Activated naive CD4-positive, alpha-beta T cell treated with anti-CD3 and anti-CD28 coated beads, Interleukin-2, amount 10 ng/mL, durations not matched to agents 7 days and 5 days (primary cell): ENCODE measurements at regions not wholly inside any gene's neighbourhood (a gene's known extent, or its start where the extent isn't known, plus 50 kb on each side); places are given as distances from the start of the nearest gene placed in this dataset.
"Not testable (repeated sequence)": the region's sequence is repeated elsewhere in the genome, so short reads cannot be mapped to it uniquely, and the experiment has no call there.

Experiments used
- CTCF ChIA-PET: fragments of 350-600 bp; sonication (Branson Sonifier 250); formaldehyde crosslinking; loops from one replicate; lab custom pipeline; 2021; ENCODE audit warnings: antibody characterized with exemption; lab: Charles Lee
- DNase-seq: peaks from one replicate; pipeline ENCODE4 v3.0.0-alpha.2; 2020
- H3K27ac Mint-ChIP-seq: one replicate; pipeline ENCODE4 v1.8.0; 2021; ENCODE audit warnings: mild to moderate bottlenecking, moderate library complexity, mixed read lengths
- H3K27me3 Mint-ChIP-seq: one replicate; pipeline ENCODE4 v1.8.0; 2021; ENCODE audit warnings: mild to moderate bottlenecking, mixed read lengths
- H3K36me3 Mint-ChIP-seq: one replicate; pipeline ENCODE4 v1.8.0; 2021; ENCODE audit warnings: mixed read lengths
- H3K4me1 Mint-ChIP-seq: one replicate; pipeline ENCODE4 v1.8.0; 2021; ENCODE audit warnings: mixed read lengths
- H3K4me3 Mint-ChIP-seq: one replicate; pipeline ENCODE4 v1.8.0; 2021; ENCODE audit warnings: mild to moderate bottlenecking, moderate library complexity, mixed read lengths
- H3K9me3 Mint-ChIP-seq: one replicate; pipeline ENCODE4 v1.8.0; 2021; ENCODE audit warnings: mixed read lengths

GRCh38 chr3:150277444-150277843, 130.7 kb upstream of the TSC22D2 start:
- Mint-ChIP-seq H3K4me1 (no peaks in the 10 kb centered on the region), H3K4me3 (no peak overlapping the region), H3K36me3 (no peaks in the 10 kb centered on the region), H3K27me3 (peaks cover 15% of the 10 kb centered on the region), H3K27ac (no peak overlapping the region), H3K9me3 (no peaks in the 10 kb centered on the region)
- CTCF ChIA-PET = no interaction called here
- no peak for DNase-seq

- no peaks in the 10 kb centered on the region for H3K36me3 Mint-ChIP-seq
- H3K27me3 Mint-ChIP-seq = peaks cover 14% of the 10 kb centered on the region
- no peak overlapping the region for H3K27ac Mint-ChIP-seq
- no peaks in the 10 kb centered on the region for H3K4me1 Mint-ChIP-seq
- CTCF ChIA-PET = no interaction called here
- no peaks in the 10 kb centered on the region for H3K9me3 Mint-ChIP-seq
- DNase-seq = no peak
- H3K4me3 Mint-ChIP-seq = no peak overlapping the region
These were observed 132.2 kb upstream of the TSC22D2 start for GRCh38 chr3:150275941-150276340.

DNA sequence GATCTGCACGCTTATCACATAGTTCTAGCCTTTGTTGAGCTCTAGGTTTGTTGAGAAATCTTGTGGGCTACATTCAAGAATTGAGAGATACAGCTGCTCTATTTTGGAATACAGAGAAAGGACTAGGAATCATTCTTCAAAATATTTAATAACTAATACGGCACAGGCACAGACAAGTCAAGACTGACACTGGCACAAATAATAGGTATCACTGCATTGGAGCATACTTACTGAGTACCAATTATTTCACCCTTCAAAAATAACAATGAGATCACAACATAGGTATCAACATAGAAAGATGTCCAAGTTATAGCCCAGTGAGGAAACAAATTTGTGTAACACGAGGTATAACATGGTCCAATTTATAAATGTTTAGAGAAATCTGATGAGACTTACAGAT, 133.7 kb upstream of the TSC22D2 start:
- H3K27ac Mint-ChIP-seq = no peak overlapping the region
- H3K27me3 Mint-ChIP-seq = peaks cover 19% of the 10 kb centered on the region
- H3K36me3 Mint-ChIP-seq = no peaks in the 10 kb centered on the region
- H3K4me3 Mint-ChIP-seq = no peak overlapping the region
- CTCF ChIA-PET = no interaction called here
- H3K9me3 Mint-ChIP-seq = no peaks in the 10 kb centered on the region
- no peak for DNase-seq
- H3K4me1 Mint-ChIP-seq = no peaks in the 10 kb centered on the region

DNA sequence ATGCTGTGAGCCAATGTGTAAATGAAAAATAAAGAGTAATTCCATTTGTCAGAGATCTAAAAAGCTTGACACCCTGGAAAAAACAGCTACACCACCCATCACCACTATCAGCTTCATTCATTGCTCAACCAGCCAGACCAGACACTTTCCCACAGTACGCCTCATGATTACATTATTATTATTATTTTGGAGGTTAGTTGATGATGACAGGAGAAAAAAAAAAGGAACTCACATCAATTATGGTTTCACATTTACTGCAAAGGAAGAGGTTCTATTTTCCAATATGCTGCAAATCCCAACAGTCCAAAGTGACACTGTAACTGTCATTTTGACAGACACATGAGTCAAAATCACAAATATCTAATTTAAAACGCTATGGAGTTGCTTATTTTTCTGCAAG, 134.7 kb upstream of the TSC22D2 start:
- Mint-ChIP-seq H3K27ac (no peak overlapping the region), H3K9me3 (no peaks in the 10 kb centered on the region), H3K27me3 (peaks cover 19% of the 10 kb centered on the region), H3K4me1 (no peaks in the 10 kb centered on the region), H3K36me3 (no peaks in the 10 kb centered on the region), H3K4me3 (no peak overlapping the region)
- CTCF ChIA-PET = no interaction called here
- no peak for DNase-seq

DNA sequence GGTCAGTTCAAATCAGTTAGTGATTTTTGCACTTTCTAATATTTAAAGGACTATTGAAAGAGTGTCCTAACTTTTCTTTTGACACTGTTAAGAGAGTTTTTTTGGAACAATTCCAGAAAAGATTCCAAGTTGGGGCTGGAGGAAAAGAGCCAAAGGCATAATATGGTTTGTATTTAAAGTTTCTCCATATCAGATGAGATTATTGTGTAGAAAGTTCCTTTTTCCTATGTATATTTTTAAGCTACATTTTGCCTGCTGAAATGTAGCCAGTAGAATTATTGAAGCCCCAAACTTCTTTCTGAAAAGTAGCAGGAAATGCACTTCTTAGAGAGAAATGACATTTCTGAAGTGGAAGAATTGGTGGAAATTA, 136.5 kb upstream of the TSC22D2 start:
- H3K4me1 Mint-ChIP-seq = no peaks in the 10 kb centered on the region
- H3K36me3 Mint-ChIP-seq = no peaks in the 10 kb centered on the region
- H3K27me3 Mint-ChIP-seq = peaks cover 15% of the 10 kb centered on the region
- no peak overlapping the region for H3K4me3 Mint-ChIP-seq
- H3K9me3 Mint-ChIP-seq = no peaks in the 10 kb centered on the region
- CTCF ChIA-PET = no interaction called here
- no peak for DNase-seq
- H3K27ac Mint-ChIP-seq = no peak overlapping the region

DNA sequence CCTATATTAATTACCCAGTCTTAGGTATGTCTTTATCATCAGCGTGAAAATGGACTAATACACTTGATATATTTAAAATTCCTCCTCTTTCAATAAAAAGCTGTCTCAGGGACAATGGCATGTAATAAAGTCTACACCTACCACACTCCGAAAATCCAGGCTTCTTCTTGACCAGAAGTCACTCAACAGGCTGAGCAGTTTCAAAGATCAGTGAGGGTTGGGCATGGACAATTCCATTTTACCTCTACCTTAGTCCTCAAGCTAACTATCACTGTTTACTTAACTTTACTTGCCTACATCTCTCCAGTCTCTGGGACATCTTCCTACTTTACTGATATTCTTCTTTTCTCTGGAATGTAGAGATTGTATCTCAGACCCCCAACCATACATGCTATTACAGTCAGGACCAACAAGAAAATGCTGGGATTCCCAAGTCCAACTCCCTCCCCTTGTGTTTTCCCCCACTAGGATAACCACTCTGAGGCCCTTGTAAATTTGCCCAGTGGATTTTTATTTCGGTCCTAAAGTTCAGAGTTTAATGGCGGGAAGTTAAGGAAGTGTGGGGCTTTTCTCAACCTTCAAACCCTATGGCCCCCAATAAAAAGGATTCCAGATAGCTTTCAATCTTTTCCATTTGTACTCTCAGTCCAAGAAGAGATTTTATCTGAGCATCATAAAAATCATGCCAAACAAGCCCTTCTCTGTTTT, 137.1 kb upstream of the TSC22D2 start:
- H3K36me3 Mint-ChIP-seq = no peaks in the 10 kb centered on the region

DNA sequence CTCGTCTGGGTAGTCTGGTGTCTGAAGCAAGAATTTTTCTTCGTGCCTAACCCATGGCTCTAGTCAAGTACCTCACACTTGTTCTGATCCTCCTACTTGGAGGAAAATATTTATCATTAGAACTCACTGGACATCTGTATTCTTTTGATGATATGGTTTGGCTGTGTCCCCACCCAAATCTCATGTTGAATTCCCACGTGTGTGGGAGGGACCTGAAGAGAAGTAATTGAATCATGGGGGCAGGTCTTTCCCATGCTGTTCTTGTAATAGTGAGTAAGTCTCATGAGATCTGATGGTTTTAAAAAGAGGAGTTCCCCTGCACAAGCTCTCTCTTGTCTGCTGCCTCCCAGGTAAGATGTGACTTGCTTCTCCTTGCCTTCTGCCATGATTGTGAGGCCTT, 137.7 kb upstream of the TSC22D2 start:
- CTCF ChIA-PET = interaction anchor here (0.9 kb wide), 1 partner anchor 16 kb away, joined by 3 read pairs; no protein-coding TSS in a partner anchor
- not testable (repeated sequence) for H3K4me1 Mint-ChIP-seq

More for the DNA sequence above, 137.1 kb upstream of the TSC22D2 start:
- no peak overlapping the region for H3K4me3 Mint-ChIP-seq
- CTCF ChIA-PET = interaction anchor here (0.9 kb wide), 1 partner anchor 15 kb away, joined by 3 read pairs; no protein-coding TSS in a partner anchor
- H3K9me3 Mint-ChIP-seq = no peaks in the 10 kb centered on the region
- DNase-seq = no peak
- H3K4me1 Mint-ChIP-seq = no peaks in the 10 kb centered on the region
- H3K27me3 Mint-ChIP-seq = peaks cover 18% of the 10 kb centered on the region
- H3K27ac Mint-ChIP-seq = no peak overlapping the region

GRCh38 chr3:150269526-150269925, 138.6 kb upstream of the TSC22D2 start:
- CTCF ChIA-PET = no interaction called here
- Mint-ChIP-seq H3K27me3 (peaks cover 18% of the 10 kb centered on the region), H3K4me1 (no peaks in the 10 kb centered on the region), H3K4me3 (no peak overlapping the region), H3K9me3 (no peaks in the 10 kb centered on the region), H3K27ac (no peak overlapping the region), H3K36me3 (no peaks in the 10 kb centered on the region)
- DNase-seq = no peak

More for the DNA sequence above, 137.7 kb upstream of the TSC22D2 start:
- not testable (repeated sequence) for H3K36me3 Mint-ChIP-seq, H3K9me3 Mint-ChIP-seq, H3K27ac Mint-ChIP-seq, DNase-seq, H3K4me3 Mint-ChIP-seq
- H3K27me3 Mint-ChIP-seq = peaks cover 18% of the 10 kb centered on the region

GRCh38 chr3:150268426-150269391, 139.4 kb upstream of the TSC22D2 start:
- Mint-ChIP-seq H3K4me3 (no peak overlapping the region), H3K27ac (no peak overlapping the region), H3K4me1 (no peaks in the 10 kb centered on the region), H3K36me3 (no peaks in the 10 kb centered on the region), H3K9me3 (no peaks in the 10 kb centered on the region), H3K27me3 (peaks cover 18% of the 10 kb centered on the region)
- DNase-seq = no peak
- CTCF ChIA-PET = no interaction called here

DNA sequence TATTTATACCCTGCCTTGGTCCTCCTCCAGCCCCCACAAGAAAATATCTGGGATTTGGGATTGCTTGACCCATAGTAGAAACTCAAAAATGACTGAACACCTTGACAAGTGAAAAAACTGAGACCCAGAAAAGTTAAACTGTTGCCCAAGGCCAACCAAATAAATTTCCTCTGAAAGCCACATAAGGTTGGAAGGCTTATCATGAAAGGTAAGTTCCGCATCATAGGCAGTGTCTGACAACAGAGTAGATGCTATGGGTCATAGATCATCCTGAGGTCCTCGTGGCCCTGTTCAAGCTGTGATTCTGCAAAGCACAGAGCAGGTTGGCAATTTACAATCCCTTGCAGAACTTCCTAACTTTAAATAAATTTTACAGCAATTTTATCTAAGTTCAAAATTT, 140.8 kb upstream of the TSC22D2 start:
- peaks cover 18% of the 10 kb centered on the region for H3K27me3 Mint-ChIP-seq
- no peak overlapping the region for H3K4me3 Mint-ChIP-seq
- no peaks in the 10 kb centered on the region for H3K36me3 Mint-ChIP-seq
- CTCF ChIA-PET = no interaction called here
- no peak for DNase-seq
- no peaks in the 10 kb centered on the region for H3K9me3 Mint-ChIP-seq
- no peak overlapping the region for H3K27ac Mint-ChIP-seq
- no peaks in the 10 kb centered on the region for H3K4me1 Mint-ChIP-seq

DNA sequence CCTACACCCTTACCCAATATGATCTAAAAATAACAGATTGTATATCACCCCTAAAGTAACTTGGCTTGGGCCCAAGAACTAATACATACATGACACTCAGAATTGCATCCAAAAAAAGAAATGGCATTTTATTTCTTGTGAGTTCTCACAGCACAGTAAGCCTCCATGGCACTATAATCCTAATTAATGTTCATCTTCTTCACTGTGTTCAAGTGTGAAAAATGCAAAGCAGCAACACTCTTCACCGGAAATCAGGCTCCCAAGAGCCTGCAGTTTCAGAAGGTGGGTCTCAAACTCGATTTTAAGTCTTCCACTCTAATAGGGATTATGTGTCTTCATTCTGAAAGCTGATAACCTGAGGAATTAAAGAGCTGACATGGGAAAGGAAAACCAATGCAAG, 142.8 kb upstream of the TSC22D2 start:
- no peak overlapping the region for H3K27ac Mint-ChIP-seq
- H3K4me3 Mint-ChIP-seq = no peak overlapping the region
- CTCF ChIA-PET = no interaction called here
- no peak for DNase-seq
- H3K27me3 Mint-ChIP-seq = peaks cover 10% of the 10 kb centered on the region
- no peaks in the 10 kb centered on the region for H3K36me3 Mint-ChIP-seq
- no peaks in the 10 kb centered on the region for H3K4me1 Mint-ChIP-seq
- no peaks in the 10 kb centered on the region for H3K9me3 Mint-ChIP-seq

GRCh38 chr3:150264561-150265279, 143.4 kb upstream of the TSC22D2 start:
- H3K27ac Mint-ChIP-seq = no peak overlapping the region
- H3K27me3 Mint-ChIP-seq = peaks cover 5% of the 10 kb centered on the region
- H3K4me3 Mint-ChIP-seq = no peak overlapping the region
- DNase-seq = no peak
- H3K4me1 Mint-ChIP-seq = no peaks in the 10 kb centered on the region
- no peaks in the 10 kb centered on the region for H3K9me3 Mint-ChIP-seq
- no peaks in the 10 kb centered on the region for H3K36me3 Mint-ChIP-seq
- CTCF ChIA-PET = no interaction called here

DNA sequence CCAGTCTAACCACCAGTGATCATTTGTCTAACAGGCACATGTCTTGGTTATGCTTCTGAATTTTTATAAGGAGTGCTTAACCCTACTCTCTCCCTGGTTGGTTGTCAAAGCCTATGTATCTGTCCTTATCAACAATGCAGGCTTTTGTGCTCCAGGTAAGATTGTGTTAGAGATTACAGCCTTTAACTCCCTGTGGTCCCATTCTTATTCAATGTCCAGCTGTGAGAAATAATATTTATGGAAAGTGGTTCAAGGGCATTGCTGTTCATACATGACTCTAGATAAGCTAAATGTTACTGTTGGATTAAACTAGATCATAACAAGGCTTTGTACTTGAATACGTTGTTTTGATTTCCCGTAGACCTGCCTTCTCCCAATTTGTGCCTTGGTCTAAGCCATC, 146.1 kb upstream of the TSC22D2 start:
- no peak overlapping the region for H3K4me3 Mint-ChIP-seq
- H3K9me3 Mint-ChIP-seq = no peaks in the 10 kb centered on the region
- no peak overlapping the region for H3K27ac Mint-ChIP-seq
- H3K4me1 Mint-ChIP-seq = no peaks in the 10 kb centered on the region
- CTCF ChIA-PET = no interaction called here
- peaks cover 5% of the 10 kb centered on the region for H3K27me3 Mint-ChIP-seq
- DNase-seq = no peak
- no peaks in the 10 kb centered on the region for H3K36me3 Mint-ChIP-seq

DNA sequence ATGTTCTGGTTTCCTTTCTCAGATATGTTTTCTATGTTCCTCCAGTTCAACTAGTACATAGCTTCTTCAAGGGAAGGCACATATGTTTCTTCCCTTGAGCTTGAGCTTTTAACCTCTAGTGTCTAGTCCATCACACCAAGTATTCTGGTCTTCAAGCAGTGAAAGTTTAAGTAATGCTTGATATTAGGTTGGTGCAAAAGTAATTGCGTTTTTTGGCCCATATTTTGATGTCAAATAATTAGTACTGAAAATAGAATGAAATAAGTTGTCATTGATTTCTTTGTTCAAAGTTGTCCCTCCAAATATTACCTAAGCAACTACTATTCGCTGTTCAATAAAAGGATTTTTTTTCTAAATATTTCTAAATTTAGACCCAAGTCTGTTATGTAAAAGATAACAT, 146.7 kb upstream of the TSC22D2 start:
- Mint-ChIP-seq H3K9me3 (no peaks in the 10 kb centered on the region), H3K36me3 (no peaks in the 10 kb centered on the region), H3K27ac (no peak overlapping the region), H3K4me1 (no peaks in the 10 kb centered on the region), H3K27me3 (peaks cover under 1% of the 10 kb centered on the region), H3K4me3 (no peak overlapping the region)
- DNase-seq = no peak
- CTCF ChIA-PET = no interaction called here
